Mucosa of descending colon (tissue), 3 donors: ENCODE measurements at regions not wholly inside any gene's neighbourhood (a gene's known extent, or its start where the extent isn't known, plus 50 kb on each side); places are given as distances from the start of the nearest gene placed in this dataset.
A peak's percentile ranks its signal among the peaks of the same experiment; 100 is the strongest.

Experiments
- ATAC-seq: fragments of 200-7000 bp; cut with Tn5 transposase; one replicate; pipeline ENCODE4 v1.9.1; 2020; ENCODE audit warnings: mild to moderate bottlenecking, moderate library complexity
- DNase-seq, 3 donors: peaks; one replicate each; pipeline ENCODE4 v3.0.0-alpha.2; 2020
- H3K36me3 ChIP-seq: fragments of 200-600 bp; one replicate; pipeline ENCODE4 v1.8.0; 2021; ENCODE audit warnings: low read depth, mild to moderate bottlenecking
- H3K4me1 ChIP-seq: fragments of 200-600 bp; one replicate; pipeline ENCODE4 v1.8.0; 2021; ENCODE audit warnings: low read depth, mild to moderate bottlenecking
- H3K4me3 ChIP-seq: fragments of 200-600 bp; one replicate; pipeline ENCODE4 v1.8.0; 2021; ENCODE audit warnings: mild to moderate bottlenecking
- H3K9me3 ChIP-seq: fragments of 200-600 bp; one replicate; pipeline ENCODE4 v1.8.0; 2021; ENCODE audit warnings: mild to moderate bottlenecking
- CTCF ChIP-seq: fragments of 200-600 bp; IDR thresholded peaks from one replicate; pipeline ENCODE4 v1.8.0; 2022; ENCODE audit warnings: antibody characterized with exemption, mild to moderate bottlenecking
- intact Hi-C, 2 donors: fragments of 100-400 bp; cut with DNase I in 1 of 2; cut with micrococcal nuclease in 1 of 2; formaldehyde crosslinking; loops; one replicate each; pipeline versions ENCODE4 v1.11.0 to v1.11.1; 2022; cut with DNase I, micrococcal nuclease
- donor health status: DM: no; HTN: no; CAD: no; lungs with moderate emphysema.
- donor health status: DM: no; HTN: no; CAD: no.
- donor health status: DM: no; HTN: yes; CAD: no.

GRCh38 chr13:76677043-76677442 lies 209.2 kb downstream of the KCTD12 start:
- TF ChIP-seq CTCF, result no peak
- intact Hi-C loops, result no loop called here
- no peaks in the 10 kb centered on the region for H3K36me3 ChIP-seq
- H3K9me3 ChIP-seq, result no peaks in the 10 kb centered on the region
- peak; percentile 29 for ATAC-seq
- peak in 1 of 3 donors; percentile 25 for DNase-seq
- H3K4me3 ChIP-seq, result no peak overlapping the region
- H3K4me1 ChIP-seq, result no peaks in the 10 kb centered on the region

GRCh38 chr13:76672420-76672819 lies 213.8 kb downstream of the KCTD12 start:
- H3K4me3 ChIP-seq, result no peak overlapping the region
- H3K36me3 ChIP-seq, result no peaks in the 10 kb centered on the region
- no peak for DNase-seq
- TF ChIP-seq CTCF, result no peak
- no peak for ATAC-seq
- no peaks in the 10 kb centered on the region for H3K4me1 ChIP-seq
- intact Hi-C loops, result no loop called here
- no peaks in the 10 kb centered on the region for H3K9me3 ChIP-seq

GRCh38 chr13:76668716-76669115 lies 217.5 kb downstream of the KCTD12 start:
- no peak for TF ChIP-seq CTCF
- H3K4me1 ChIP-seq, result no peaks in the 10 kb centered on the region
- DNase-seq (no peak), ATAC-seq (no peak)
- no peaks in the 10 kb centered on the region for H3K9me3 ChIP-seq
- intact Hi-C loops, result loop anchor here in 1 of 2 donors (10.0 kb wide), 1 partner anchor 236 kb away; no protein-coding TSS in a partner anchor
- H3K4me3 ChIP-seq, result no peak overlapping the region
- no peaks in the 10 kb centered on the region for H3K36me3 ChIP-seq

GRCh38 chr13:76668141-76668540 lies 218.1 kb downstream of the KCTD12 start:
- ATAC-seq (no peak), DNase-seq (no peak)
- no peak for TF ChIP-seq CTCF
- Histone ChIP-seq H3K9me3 (no peaks in the 10 kb centered on the region), H3K4me3 (no peak overlapping the region), H3K4me1 (no peaks in the 10 kb centered on the region), H3K36me3 (no peaks in the 10 kb centered on the region)
- intact Hi-C loops, result loop anchor here in 1 of 2 donors (10.0 kb wide), 1 partner anchor 237 kb away; no protein-coding TSS in a partner anchor

- no peak for TF ChIP-seq CTCF
- Histone ChIP-seq H3K4me3 (no peak overlapping the region), H3K4me1 (no peaks in the 10 kb centered on the region), H3K36me3 (no peaks in the 10 kb centered on the region), H3K9me3 (no peaks in the 10 kb centered on the region)
- peak; percentile 40 for ATAC-seq
- DNase-seq, result peak in 1 of 3 donors; percentile 31
- intact Hi-C loops, result loop anchor here in 1 of 2 donors (10.0 kb wide), 1 partner anchor 237 kb away; no protein-coding TSS in a partner anchor
These were observed 218.7 kb downstream of the KCTD12 start for GRCh38 chr13:76667551-76667950.
